WTC11 (cell line): ENCODE measurements at regions not wholly inside any gene's neighbourhood (a gene's known extent, or its start where the extent isn't known, plus 50 kb on each side); places are given as distances from the start of the nearest gene placed in this dataset.

Experiments
- ATAC-seq: fragments of 200-7000 bp; cut with Tn5 transposase; 2 replicates; pipeline ENCODE4 v1.10.0; 2021; ENCODE audit warnings: mild to moderate bottlenecking, moderate library complexity
- CTCF ChIA-PET: fragments of 300-600 bp; sonication (Branson Sonifier 250); formaldehyde crosslinking; loops from one replicate; lab custom pipeline; 2021; ENCODE audit warnings: antibody characterized with exemption; lab: Charles Lee
- POLR2A ChIA-PET: fragments of 350-600 bp; sonication (Branson Sonifier 250); formaldehyde crosslinking; loops from one replicate; lab custom pipeline; 2021; ENCODE audit warnings: antibody characterized with exemption; lab: Charles Lee
- DNase-seq: peaks from one replicate; pipeline ENCODE4 v3.0.0; 2021; ENCODE audit warnings: low spot score
- H3K27ac Mint-ChIP-seq: 2 replicates; pipeline ENCODE4 v1.8.0; 2021; ENCODE audit warnings: mixed read lengths
- H3K27me3 Mint-ChIP-seq: 2 replicates; pipeline ENCODE4 v1.8.0; 2021; ENCODE audit warnings: low read depth, mild to moderate bottlenecking, moderate library complexity, mixed read lengths
- H3K36me3 Mint-ChIP-seq: 2 replicates; pipeline ENCODE4 v1.8.0; 2021; ENCODE audit warnings: mixed read lengths
- H3K4me1 Mint-ChIP-seq: 2 replicates; pipeline ENCODE4 v1.8.0; 2022; ENCODE audit warnings: mixed read lengths
- H3K4me3 Mint-ChIP-seq: 2 replicates; pipeline ENCODE4 v1.8.0; 2021; ENCODE audit warnings: mild to moderate bottlenecking, moderate library complexity, mixed read lengths
- H3K9me3 Mint-ChIP-seq: 2 replicates; pipeline ENCODE4 v1.8.0; 2021; ENCODE audit warnings: mixed read lengths
- AFF4 ChIP-seq: sonication (generic); formaldehyde crosslinking; IDR thresholded peaks from 2 replicates; pipeline ENCODE4 v1.8.1; 2023; ENCODE audit warnings: mild to moderate bottlenecking, missing genetic modification reagents, borderline replicate concordance
- ATF1 ChIP-seq: sonication (generic); formaldehyde crosslinking; IDR thresholded peaks from 2 replicates; pipeline ENCODE4 v1.8.1; 2023; ENCODE audit warnings: mild to moderate bottlenecking, moderate library complexity, missing genetic modification reagents
- ELF4 ChIP-seq: sonication (generic); formaldehyde crosslinking; IDR thresholded peaks from 2 replicates; pipeline ENCODE4 v1.8.1; 2022; ENCODE audit warnings: low read depth, mild to moderate bottlenecking, moderate library complexity, missing genetic modification reagents
- EMX1 ChIP-seq: fragments of 250-450 bp; sonication (Bioruptor Pico); IDR thresholded peaks from 2 replicates; pipeline ENCODE4 v1.8.0; 2021; ENCODE audit warnings: mild to moderate bottlenecking
- ERG ChIP-seq: fragments of 250-450 bp; sonication (Bioruptor Pico); IDR thresholded peaks from 2 replicates; pipeline ENCODE4 v1.8.0; 2021; ENCODE audit warnings: mild to moderate bottlenecking
- IRF2 ChIP-seq: sonication (generic); formaldehyde crosslinking; IDR thresholded peaks from 2 replicates; pipeline ENCODE4 v1.8.0; 2022; ENCODE audit warnings: low read depth, missing genetic modification reagents, borderline replicate concordance
- KAT7 ChIP-seq: sonication (generic); formaldehyde crosslinking; IDR thresholded peaks from 2 replicates; pipeline ENCODE4 v1.8.1; 2023; ENCODE audit warnings: missing genetic modification reagents, mild to moderate bottlenecking, borderline replicate concordance
- MYBL2 ChIP-seq: sonication (generic); formaldehyde crosslinking; IDR thresholded peaks from 2 replicates; pipeline ENCODE4 v1.8.1; 2023; ENCODE audit warnings: mild to moderate bottlenecking, moderate library complexity, missing genetic modification reagents
- NR1H2 ChIP-seq: sonication (generic); formaldehyde crosslinking; IDR thresholded peaks from 2 replicates; pipeline ENCODE4 v1.9.0; 2021; ENCODE audit warnings: mild to moderate bottlenecking, moderate library complexity, missing genetic modification reagents
- NR2C2 ChIP-seq: sonication (generic); formaldehyde crosslinking; IDR thresholded peaks from 2 replicates; pipeline ENCODE4 v1.8.0; 2022; ENCODE audit warnings: mild to moderate bottlenecking, missing genetic modification reagents
- SMAD4 ChIP-seq: sonication (generic); formaldehyde crosslinking; IDR thresholded peaks from 2 replicates; pipeline ENCODE4 v1.8.0; 2022; ENCODE audit warnings: mild to moderate bottlenecking, missing genetic modification reagents
- SOX15 ChIP-seq: fragments of 250-450 bp; sonication (Bioruptor Pico); IDR thresholded peaks from 2 replicates; pipeline ENCODE4 v1.9.0; 2021; ENCODE audit warnings: mild to moderate bottlenecking
- TEAD1 ChIP-seq: sonication (generic); formaldehyde crosslinking; IDR thresholded peaks from 2 replicates; pipeline ENCODE4 v1.8.0; 2022; ENCODE audit warnings: mild to moderate bottlenecking, missing genetic modification reagents

GRCh38 chr16:55421226-55421625 lies 57.8 kb upstream of the MMP2 start:
- Mint-ChIP-seq H3K27ac (no peak overlapping the region), H3K36me3 (no peaks in the 10 kb centered on the region), H3K4me1 (peaks cover 3% of the 10 kb centered on the region), H3K4me3 (no peak overlapping the region), H3K27me3 (peaks cover 8% of the 10 kb centered on the region), H3K9me3 (no peaks in the 10 kb centered on the region)
- ATAC-seq = no peak
- POLR2A ChIA-PET = no interaction called here
- DNase-seq = no peak
- CTCF ChIA-PET = interaction anchor here (0.8 to 1.0 kb wide), 2 partner anchors 44 to 164 kb away, joined by 3 read pairs; no protein-coding TSS in a partner anchor
- TF ChIP-seq ELF4 (CRISPR knock-in tag) (no peak), SOX15 (CRISPR knock-in tag) (no peak), ATF1 (CRISPR knock-in tag) (no peak), KAT7 (CRISPR knock-in tag) (no peak), SMAD4 (CRISPR knock-in tag) (no peak)
- TF ChIP-seq, all 79 proteins: peak for 0

GRCh38 chr16:55426865-55427484 lies 52.0 kb upstream of the MMP2 start:
- TF ChIP-seq NR2C2 = no peak
- TF ChIP-seq SMAD4 (CRISPR knock-in tag) = no peak
- TF ChIP-seq EMX1 = no peak
- no peak for TF ChIP-seq NR1H2 (CRISPR knock-in tag)
- no peak for TF ChIP-seq IRF2 (CRISPR knock-in tag)
- no peak for TF ChIP-seq AFF4 (CRISPR knock-in tag)
- no peak for TF ChIP-seq TEAD1
- no peak for TF ChIP-seq MYBL2 (CRISPR knock-in tag)
- no peak for TF ChIP-seq ERG (CRISPR knock-in tag)
- H3K4me3 Mint-ChIP-seq = no peak overlapping the region
- CTCF ChIA-PET = no interaction called here
- no peak for ATAC-seq
- no peaks in the 10 kb centered on the region for H3K9me3 Mint-ChIP-seq
- POLR2A ChIA-PET = no interaction called here
- H3K4me1 Mint-ChIP-seq = no peaks in the 10 kb centered on the region
- no peak for DNase-seq
- H3K27ac Mint-ChIP-seq = no peak overlapping the region
- H3K27me3 Mint-ChIP-seq = peaks cover 2% of the 10 kb centered on the region; the same call in 1 of the 2 replicates
- H3K36me3 Mint-ChIP-seq = no peaks in the 10 kb centered on the region
